Stimulated activated effector memory CD8-positive, alpha-beta T cell treated with anti-CD3 and anti-CD28 coated beads, Interleukin-12 subunit alpha, Interleukin-12 subunit beta, amount 100 ng/mL, for 72 hours (primary cell): ENCODE measurements at regions not wholly inside any gene's neighbourhood (a gene's known extent, or its start where the extent isn't known, plus 50 kb on each side); places are given as distances from the start of the nearest gene placed in this dataset.
A peak's percentile ranks its signal among the peaks of the same experiment; 100 is the strongest.
"Not testable (repeated sequence)": the region's sequence is repeated elsewhere in the genome, so short reads cannot be mapped to it uniquely, and the experiment has no call there.

Experiments used
- ATAC-seq: fragments of 150-1000 bp; cut with Tn5 transposase; 2 replicates; pipeline ENCODE4 v1.10.0; 2021
- DNase-seq, 2 donors: peaks; one replicate each; pipeline ENCODE4 v3.0.0; 2021 to 2022; ENCODE audit warnings: low spot score in 2 of 2
- H3K27ac Mint-ChIP-seq: one replicate; pipeline ENCODE4 v1.8.0; 2022; ENCODE audit warnings: mild to moderate bottlenecking, mixed read lengths
- H3K36me3 Mint-ChIP-seq: one replicate; pipeline ENCODE4 v1.8.0; 2022; ENCODE audit warnings: mild to moderate bottlenecking, mixed read lengths
- H3K4me1 Mint-ChIP-seq: one replicate; pipeline ENCODE4 v1.8.0; 2022; ENCODE audit warnings: mixed read lengths
- H3K4me3 Mint-ChIP-seq: one replicate; pipeline ENCODE4 v1.8.0; 2022; ENCODE audit warnings: mild to moderate bottlenecking, mixed read lengths
- H3K9me3 Mint-ChIP-seq: one replicate; pipeline ENCODE4 v1.8.0; 2022; ENCODE audit warnings: mixed read lengths

DNA sequence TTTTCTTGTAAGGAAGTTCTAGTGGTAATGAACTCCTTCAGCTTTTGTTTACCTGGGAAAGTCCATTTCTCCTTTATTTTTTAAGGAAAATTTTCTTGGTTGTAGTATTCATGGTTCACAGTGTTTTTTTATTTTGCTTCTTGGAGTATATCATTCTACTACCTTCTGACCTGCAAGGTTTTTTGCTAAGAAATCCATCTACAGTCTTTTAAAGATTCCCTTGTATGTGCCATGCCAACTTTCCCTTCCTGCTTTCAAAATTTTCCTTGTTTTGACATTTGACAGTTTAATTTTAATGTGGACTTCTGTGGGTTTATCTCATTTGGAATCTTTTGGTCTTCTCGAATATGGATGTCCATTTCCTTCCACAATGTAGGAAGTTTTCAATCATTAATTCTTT is 855.6 kb downstream of the TBC1D32 start:
- no peak for DNase-seq
- Mint-ChIP-seq H3K27ac (no peak overlapping the region), H3K4me3 (no peak overlapping the region), H3K4me1 (no peaks in the 10 kb centered on the region), H3K36me3 (no peaks in the 10 kb centered on the region), H3K9me3 (peaks cover 17% of the 10 kb centered on the region)
- no peak for ATAC-seq

- Mint-ChIP-seq H3K27ac (no peak overlapping the region), H3K36me3 (no peaks in the 10 kb centered on the region), H3K4me3 (no peak overlapping the region), H3K9me3 (peaks cover 10% of the 10 kb centered on the region), H3K4me1 (no peaks in the 10 kb centered on the region)
- ATAC-seq (no peak), DNase-seq (no peak)
Measured at GRCh38 chr6:120473804-120474203, 860.5 kb downstream of the TBC1D32 start.

DNA sequence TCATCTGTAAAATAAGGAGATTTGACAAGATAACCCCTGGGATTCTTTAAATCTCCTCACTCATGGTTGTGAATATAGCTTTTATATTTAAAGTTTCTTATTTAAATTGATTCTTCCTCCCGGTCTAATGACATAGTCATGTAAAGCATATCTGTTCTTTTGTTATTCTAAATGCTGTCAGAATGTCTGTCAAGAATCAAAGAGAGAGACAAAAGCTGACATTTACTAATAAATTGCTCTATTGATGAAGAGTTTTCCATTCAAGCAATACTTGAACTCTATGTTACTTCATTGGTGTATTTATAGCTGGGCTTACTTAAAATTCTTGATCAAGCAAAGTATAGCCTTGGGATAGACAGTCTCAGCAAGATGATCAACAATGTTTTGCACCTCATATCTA is 865.8 kb downstream of the TBC1D32 start:
- ATAC-seq (no peak), DNase-seq (no peak)
- H3K4me1 Mint-ChIP-seq, result no peaks in the 10 kb centered on the region
- H3K9me3 Mint-ChIP-seq, result peaks cover 13% of the 10 kb centered on the region
- H3K36me3 Mint-ChIP-seq, result no peaks in the 10 kb centered on the region
- H3K27ac Mint-ChIP-seq, result no peak overlapping the region
- H3K4me3 Mint-ChIP-seq, result no peak overlapping the region

DNA sequence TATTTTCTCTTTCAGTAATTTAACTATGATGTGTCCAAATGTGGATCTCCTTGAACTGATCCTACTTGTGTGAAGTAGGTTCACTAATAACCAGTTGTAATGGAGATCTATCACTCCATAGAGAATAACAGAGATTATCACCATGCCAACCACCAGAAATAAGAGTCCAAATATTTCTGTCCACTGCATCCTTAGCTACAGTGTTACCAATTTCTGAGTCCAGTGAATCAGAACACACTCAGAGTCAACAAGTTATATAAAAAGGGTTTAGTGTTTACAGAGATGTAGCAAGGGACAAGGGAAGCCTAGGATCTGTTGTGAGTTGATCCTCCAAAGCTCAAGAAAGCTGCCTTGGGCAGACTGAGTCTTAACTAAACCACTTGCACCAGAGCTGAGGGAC is 882.8 kb downstream of the TBC1D32 start:
- Mint-ChIP-seq H3K4me3 (no peak overlapping the region), H3K9me3 (peaks cover 9% of the 10 kb centered on the region), H3K27ac (no peak overlapping the region), H3K36me3 (no peaks in the 10 kb centered on the region), H3K4me1 (no peaks in the 10 kb centered on the region)
- DNase-seq (no peak), ATAC-seq (no peak)

- ATAC-seq (no peak), DNase-seq (no peak)
- Mint-ChIP-seq H3K9me3 (peaks cover 3% of the 10 kb centered on the region), H3K4me3 (no peak overlapping the region), H3K36me3 (no peaks in the 10 kb centered on the region), H3K4me1 (no peaks in the 10 kb centered on the region), H3K27ac (no peak overlapping the region)
Measured at GRCh38 chr6:120447605-120448004, 886.7 kb downstream of the TBC1D32 start.

GRCh38 chr6:120432840-120433239 is 901.4 kb downstream of the TBC1D32 start:
- not testable (repeated sequence) for H3K4me3 Mint-ChIP-seq, DNase-seq, H3K4me1 Mint-ChIP-seq, H3K36me3 Mint-ChIP-seq, ATAC-seq, H3K27ac Mint-ChIP-seq
- H3K9me3 Mint-ChIP-seq, result peaks cover 14% of the 10 kb centered on the region

DNA sequence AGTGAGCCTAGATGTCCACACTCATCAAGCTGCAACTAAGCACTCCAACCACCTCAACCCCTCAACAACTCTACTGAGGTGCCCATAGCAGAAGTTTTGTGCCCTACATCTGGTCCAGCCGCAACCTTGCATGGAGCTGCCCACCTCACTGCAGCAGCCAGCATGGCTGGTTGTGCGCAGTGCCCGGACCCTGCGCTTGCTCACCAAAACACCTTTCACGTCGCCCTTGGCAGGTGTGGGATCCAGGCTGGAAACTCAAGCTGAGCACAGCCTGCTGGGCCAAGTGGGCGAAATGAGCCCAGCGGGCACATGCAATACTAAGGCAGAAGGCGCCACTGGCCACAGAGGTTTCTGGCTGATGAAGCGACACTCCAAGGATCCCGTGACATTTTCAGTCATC is 902.4 kb downstream of the TBC1D32 start:
- Mint-ChIP-seq H3K36me3 (no peaks in the 10 kb centered on the region), H3K9me3 (peaks cover 14% of the 10 kb centered on the region), H3K27ac (no peak overlapping the region), H3K4me1 (no peaks in the 10 kb centered on the region), H3K4me3 (no peak overlapping the region)
- peak; percentile 8 for ATAC-seq
- DNase-seq, result no peak

DNA sequence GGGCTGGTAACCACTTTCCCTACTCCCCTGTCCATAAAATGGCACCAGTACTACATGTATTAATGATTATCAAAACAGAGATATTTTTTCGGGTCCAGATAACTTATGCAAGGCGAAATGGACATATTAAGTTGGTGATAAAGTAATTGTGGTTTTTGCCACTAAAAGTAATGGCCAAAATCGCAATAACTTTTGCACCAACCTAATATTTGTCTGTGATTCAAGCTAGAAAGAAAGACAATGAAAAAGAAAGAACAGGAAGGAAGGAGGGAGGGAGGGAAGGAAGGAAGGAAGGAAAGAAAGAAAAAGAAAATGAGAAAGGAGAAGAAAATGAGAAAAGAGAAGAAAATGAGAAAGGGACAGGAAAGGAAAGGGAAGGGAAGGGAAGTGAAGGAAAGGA is 922.9 kb downstream of the TBC1D32 start:
- no peaks in the 10 kb centered on the region for H3K36me3 Mint-ChIP-seq
- no peak for ATAC-seq
- H3K9me3 Mint-ChIP-seq, result peaks cover 13% of the 10 kb centered on the region
- no peak for DNase-seq
- no peak overlapping the region for H3K4me3 Mint-ChIP-seq
- H3K4me1 Mint-ChIP-seq, result no peaks in the 10 kb centered on the region
- no peak overlapping the region for H3K27ac Mint-ChIP-seq

- Mint-ChIP-seq H3K4me3 (no peak overlapping the region), H3K4me1 (no peaks in the 10 kb centered on the region), H3K36me3 (no peaks in the 10 kb centered on the region), H3K27ac (no peak overlapping the region), H3K9me3 (peaks cover 17% of the 10 kb centered on the region)
- ATAC-seq (no peak), DNase-seq (no peak)
Measured at GRCh38 chr6:120410586-120410985, 923.7 kb downstream of the TBC1D32 start.

DNA sequence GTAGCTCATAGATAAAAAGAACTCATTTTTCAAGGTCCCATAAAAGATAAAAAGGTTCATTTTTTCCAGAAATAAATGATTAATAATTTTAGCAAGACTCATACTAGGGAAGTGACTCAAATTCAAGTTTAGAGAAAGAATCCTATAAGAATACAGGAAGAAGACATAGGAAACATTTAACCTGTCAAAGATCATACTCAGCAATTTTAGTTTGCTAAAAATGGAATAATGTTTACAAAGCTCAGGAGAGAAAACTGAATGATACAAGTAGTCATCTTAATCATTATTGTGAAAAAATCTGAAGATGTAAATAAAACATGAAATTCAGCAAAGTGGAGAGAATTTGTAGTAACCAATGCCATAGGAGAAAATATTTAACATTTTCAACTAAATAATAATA is 926.6 kb downstream of the TBC1D32 start:
- no peaks in the 10 kb centered on the region for H3K36me3 Mint-ChIP-seq
- H3K27ac Mint-ChIP-seq, result no peak overlapping the region
- H3K4me3 Mint-ChIP-seq, result no peak overlapping the region
- H3K9me3 Mint-ChIP-seq, result peaks cover 12% of the 10 kb centered on the region
- ATAC-seq, result no peak
- no peak for DNase-seq
- H3K4me1 Mint-ChIP-seq, result no peaks in the 10 kb centered on the region

GRCh38 chr6:120405947-120406346 is 928.3 kb downstream of the TBC1D32 start:
- Mint-ChIP-seq H3K4me3 (no peak overlapping the region), H3K9me3 (peaks cover 8% of the 10 kb centered on the region), H3K27ac (no peak overlapping the region), H3K4me1 (no peaks in the 10 kb centered on the region), H3K36me3 (no peaks in the 10 kb centered on the region)
- no peak for ATAC-seq
- no peak for DNase-seq

- peaks cover 3% of the 10 kb centered on the region for H3K9me3 Mint-ChIP-seq
- no peak overlapping the region for H3K27ac Mint-ChIP-seq
- H3K36me3 Mint-ChIP-seq, result no peaks in the 10 kb centered on the region
- H3K4me1 Mint-ChIP-seq, result no peaks in the 10 kb centered on the region
- no peak for DNase-seq
- no peak for ATAC-seq
- no peak overlapping the region for H3K4me3 Mint-ChIP-seq
Measured at GRCh38 chr6:120395784-120396183, 938.5 kb downstream of the TBC1D32 start.

- ATAC-seq (no peak), DNase-seq (no peak)
- no peak overlapping the region for H3K27ac Mint-ChIP-seq
- no peaks in the 10 kb centered on the region for H3K36me3 Mint-ChIP-seq
- H3K4me3 Mint-ChIP-seq, result no peak overlapping the region
- peaks cover 3% of the 10 kb centered on the region for H3K9me3 Mint-ChIP-seq
- no peaks in the 10 kb centered on the region for H3K4me1 Mint-ChIP-seq
Measured at GRCh38 chr6:120395330-120395729, 939.0 kb downstream of the TBC1D32 start.

- H3K4me1 Mint-ChIP-seq, result no peaks in the 10 kb centered on the region
- no peak for ATAC-seq
- no peak overlapping the region for H3K4me3 Mint-ChIP-seq
- H3K36me3 Mint-ChIP-seq, result no peaks in the 10 kb centered on the region
- no peak for DNase-seq
- H3K9me3 Mint-ChIP-seq, result no peaks in the 10 kb centered on the region
- H3K27ac Mint-ChIP-seq, result no peak overlapping the region
Measured at GRCh38 chr6:120392941-120393340, 941.3 kb downstream of the TBC1D32 start.

DNA sequence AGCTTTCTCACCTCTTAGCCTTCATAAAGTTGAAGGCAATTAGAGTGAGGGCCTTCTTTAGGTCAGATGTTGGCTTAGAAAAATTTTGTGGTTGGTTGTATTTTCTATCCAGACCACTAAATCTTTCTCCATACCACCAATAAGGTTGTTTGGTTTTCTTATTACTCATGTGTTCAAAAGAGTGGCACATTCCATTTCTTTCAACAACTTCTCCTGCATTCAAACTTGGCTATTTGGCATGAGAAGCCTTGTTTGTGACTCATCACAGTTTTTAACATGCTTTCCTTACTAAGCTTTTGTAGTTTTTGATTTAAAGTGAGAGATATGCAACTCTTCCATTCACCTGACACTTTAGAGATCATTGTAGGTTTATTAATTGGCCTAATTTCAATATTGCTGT is 949.6 kb downstream of the TBC1D32 start:
- no peaks in the 10 kb centered on the region for H3K36me3 Mint-ChIP-seq
- DNase-seq, result no peak

GRCh38 chr6:120383681-120384080 is 950.6 kb downstream of the TBC1D32 start:
- ATAC-seq (no peak), DNase-seq (no peak)
- Mint-ChIP-seq H3K27ac (no peak overlapping the region), H3K9me3 (peaks cover 2% of the 10 kb centered on the region), H3K36me3 (no peaks in the 10 kb centered on the region), H3K4me1 (no peaks in the 10 kb centered on the region), H3K4me3 (no peak overlapping the region)

More for the DNA sequence above, 949.6 kb downstream of the TBC1D32 start:
- H3K27ac Mint-ChIP-seq, result no peak overlapping the region
- no peaks in the 10 kb centered on the region for H3K4me1 Mint-ChIP-seq
- ATAC-seq, result no peak
- no peak overlapping the region for H3K4me3 Mint-ChIP-seq
- peaks cover 2% of the 10 kb centered on the region for H3K9me3 Mint-ChIP-seq

- peaks cover 2% of the 10 kb centered on the region for H3K9me3 Mint-ChIP-seq
- no peaks in the 10 kb centered on the region for H3K36me3 Mint-ChIP-seq
- no peak overlapping the region for H3K4me3 Mint-ChIP-seq
- H3K27ac Mint-ChIP-seq, result no peak overlapping the region
- ATAC-seq, result no peak
- no peak for DNase-seq
- no peaks in the 10 kb centered on the region for H3K4me1 Mint-ChIP-seq
Measured at GRCh38 chr6:120378582-120379220, 955.6 kb downstream of the TBC1D32 start.
